GM21367 (cell line): ENCODE measurements at regions not wholly inside any gene's neighbourhood (a gene's known extent, or its start where the extent isn't known, plus 50 kb on each side); places are given as distances from the start of the nearest gene placed in this dataset.

ENCODE experiments used
- ATAC-seq: cut with Tn5 transposase; IDR thresholded peaks from one replicate; pipeline ENCODE4 v1.9.1; 2021; ENCODE audit not compliant: unreplicated experiment

DNA sequence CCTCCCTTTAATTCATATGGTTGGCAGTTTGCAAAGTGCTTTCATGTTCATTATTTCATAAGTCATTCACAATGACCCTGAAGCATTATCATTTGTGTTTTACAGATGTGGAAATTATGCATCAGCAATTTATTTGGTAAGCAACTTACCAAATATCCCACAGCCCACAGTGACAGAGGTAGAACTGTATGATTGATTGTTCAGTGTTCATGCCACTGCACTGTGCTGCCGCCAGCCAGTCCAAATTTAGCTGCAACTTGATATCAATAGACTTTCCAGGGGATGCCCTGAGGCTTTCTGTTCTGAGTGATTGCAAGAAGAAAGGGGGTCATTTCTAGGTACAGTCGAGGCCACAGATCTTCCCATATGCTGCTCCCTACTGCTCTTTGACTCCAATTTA lies 380.3 kb downstream of the PLPP3 start:
- no peak for ATAC-seq

DNA sequence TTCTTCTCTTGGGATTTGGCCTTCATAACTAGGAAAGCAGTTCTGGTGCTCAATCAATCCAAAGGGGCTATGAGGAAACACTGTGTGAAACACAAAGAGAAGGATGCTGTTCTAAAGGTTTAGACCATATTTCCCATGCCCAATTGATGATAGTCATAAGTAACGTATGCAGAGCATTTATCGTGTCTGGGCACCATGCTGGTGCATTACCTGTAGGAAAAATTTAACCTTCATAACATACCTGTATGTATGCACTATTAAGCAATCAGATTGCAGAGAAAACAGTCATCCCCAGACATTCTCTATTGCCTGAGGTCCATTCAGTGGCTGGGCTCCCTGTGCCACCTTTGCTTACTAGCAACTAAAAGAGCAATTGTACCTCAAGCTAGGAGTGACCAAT lies 381.4 kb downstream of the PLPP3 start:
- ATAC-seq = no peak

DNA sequence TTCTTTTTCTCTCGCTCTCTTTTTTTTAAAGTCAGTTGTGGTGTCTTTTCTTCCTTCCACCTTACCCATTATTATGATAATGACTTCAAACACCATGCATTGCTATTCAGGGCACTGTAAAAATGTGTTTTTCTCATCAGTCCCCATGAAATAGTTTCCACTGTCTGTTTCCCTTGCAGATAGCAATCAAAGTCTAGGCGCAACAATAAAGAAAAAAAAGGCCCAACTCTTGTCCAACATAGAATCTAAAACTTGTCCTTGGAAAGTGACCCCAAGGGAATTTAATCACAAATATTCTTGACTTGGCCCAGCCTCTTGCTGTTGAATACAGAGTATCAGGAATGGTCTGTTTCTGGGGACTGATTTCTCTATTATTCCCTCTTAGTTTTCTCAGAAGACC lies 382.5 kb downstream of the PLPP3 start:
- ATAC-seq = no peak

DNA sequence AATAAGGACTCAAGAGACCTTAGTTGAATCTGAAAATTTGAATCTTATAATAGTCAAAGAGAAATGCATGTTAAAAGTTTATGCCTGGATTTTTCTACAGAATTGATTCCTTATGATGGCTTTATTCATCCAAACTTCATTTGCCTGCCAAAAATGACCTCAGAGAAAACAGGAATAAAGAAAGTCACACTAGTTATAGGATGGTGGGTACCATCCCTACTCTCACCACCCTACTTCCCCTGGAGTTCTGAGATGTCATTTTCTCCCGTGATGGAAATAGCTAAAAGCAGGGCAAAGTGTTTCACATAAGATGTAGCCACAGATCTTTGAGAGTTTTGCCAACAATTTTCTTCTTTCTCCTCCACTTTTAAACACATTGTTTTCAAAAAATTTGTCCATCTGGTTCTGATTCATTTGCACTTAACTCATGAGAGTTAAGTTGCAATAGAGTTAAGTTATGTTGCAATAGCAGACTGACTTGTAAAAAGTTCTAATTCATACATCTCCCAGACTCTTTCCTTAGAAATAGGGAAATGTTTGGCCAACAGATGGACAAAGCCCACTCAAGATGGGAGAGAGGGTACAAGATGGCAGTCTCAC lies 384.6 kb downstream of the PLPP3 start:
- no peak for ATAC-seq

DNA sequence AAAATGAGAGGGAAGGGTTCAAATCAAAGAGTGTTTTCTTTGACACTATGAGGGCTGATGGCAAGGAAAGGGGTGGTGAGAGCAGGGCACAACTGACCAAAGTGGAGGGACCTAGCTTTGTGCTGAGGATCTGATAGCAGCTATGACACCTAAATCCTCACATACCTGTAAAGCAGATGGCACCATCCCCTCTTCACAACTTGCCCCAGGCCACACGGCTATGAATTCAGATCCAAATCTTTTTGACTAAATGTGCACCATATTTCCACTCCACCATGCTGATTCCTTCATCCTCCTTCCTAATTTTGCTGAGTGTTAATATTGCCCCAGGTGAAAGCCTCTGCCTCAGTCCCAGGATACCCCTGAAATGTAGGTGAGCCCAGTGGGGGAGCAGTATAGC lies 385.7 kb downstream of the PLPP3 start:
- ATAC-seq = no peak

DNA sequence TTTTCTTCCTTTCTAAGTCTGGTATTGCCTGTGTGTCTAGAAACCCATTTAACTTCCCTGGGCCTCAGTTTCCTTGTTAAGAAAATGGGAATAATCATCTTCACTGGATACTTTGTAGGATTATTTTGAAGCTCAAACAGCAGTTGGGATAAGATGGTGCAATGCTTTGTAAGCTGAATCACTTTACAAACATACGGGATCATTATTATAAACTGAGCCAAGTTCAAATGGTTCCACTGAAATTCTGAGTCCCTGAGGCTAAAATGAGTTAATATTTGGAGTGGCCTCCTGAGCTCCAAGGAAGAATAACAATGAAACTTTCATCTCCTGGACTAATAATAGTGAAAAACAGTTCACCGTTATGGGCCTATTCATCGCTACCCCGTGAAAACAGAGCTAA lies 388.0 kb downstream of the PLPP3 start:
- ATAC-seq = no peak

DNA sequence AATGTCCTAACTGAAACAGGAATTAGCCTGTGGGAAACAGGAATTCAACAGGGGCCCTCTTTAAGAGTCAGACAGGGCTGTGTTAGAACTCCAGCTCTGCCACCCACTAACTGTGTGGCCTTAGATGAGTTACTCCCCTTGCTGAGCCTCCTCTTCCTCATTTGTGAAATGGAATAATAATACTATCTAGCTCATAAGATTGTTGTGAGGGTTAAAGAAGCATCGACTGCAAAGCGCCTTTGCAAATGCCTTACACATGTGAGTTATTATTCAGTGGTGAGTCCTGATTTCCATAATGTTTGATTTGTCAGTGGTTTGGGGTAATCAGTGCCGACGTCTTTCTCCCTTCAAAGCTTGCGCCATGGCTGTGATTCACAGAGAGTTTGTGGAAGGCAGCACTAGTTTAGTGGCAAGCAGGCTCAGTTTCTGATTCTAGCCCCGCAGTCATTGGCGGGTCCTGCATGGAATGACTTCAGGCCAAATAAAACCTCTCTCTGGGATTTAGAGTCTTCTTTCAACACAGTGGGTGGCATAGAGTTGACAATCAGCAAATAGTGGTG lies 388.5 kb downstream of the PLPP3 start:
- ATAC-seq = no peak

DNA sequence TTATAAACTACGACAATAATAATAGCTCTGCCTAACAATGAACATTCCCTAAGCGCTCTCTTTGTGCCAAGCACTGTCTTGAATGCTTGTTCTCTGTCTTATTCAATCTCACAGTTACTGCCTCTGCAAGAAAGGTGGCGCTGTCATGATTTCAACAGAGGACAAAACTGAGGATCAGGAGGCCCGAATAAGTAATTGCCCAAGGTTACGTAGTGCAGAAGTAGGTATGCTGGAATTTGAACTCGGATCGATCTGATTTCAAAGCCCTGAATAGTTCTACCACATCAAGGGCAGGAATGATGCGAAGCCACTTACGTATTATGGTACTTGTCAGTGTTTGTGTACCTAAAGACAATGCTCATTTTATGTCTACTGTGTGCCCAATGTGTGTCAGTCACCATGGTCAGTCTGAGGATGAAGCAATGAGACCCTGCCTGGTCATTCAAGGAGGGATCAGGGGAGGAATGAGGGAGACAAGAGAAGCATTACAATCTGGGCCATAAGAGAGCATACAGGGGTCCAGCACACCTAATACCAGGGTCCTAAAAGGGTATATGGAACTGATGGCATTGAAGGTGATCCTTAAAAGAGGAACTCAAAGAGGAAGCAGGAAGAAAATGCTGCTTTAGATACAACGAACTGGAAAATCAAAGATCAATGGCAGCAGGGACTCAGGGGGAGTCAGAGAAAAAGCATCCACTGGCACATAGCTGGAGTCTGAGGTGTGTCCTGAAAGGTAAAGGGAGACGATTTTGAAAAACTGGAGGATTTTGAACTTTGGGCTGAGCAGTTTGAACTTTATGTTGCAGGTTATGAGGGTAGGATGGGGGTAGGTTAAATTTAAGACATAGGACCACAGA lies 389.2 kb downstream of the PLPP3 start:
- no peak for ATAC-seq

DNA sequence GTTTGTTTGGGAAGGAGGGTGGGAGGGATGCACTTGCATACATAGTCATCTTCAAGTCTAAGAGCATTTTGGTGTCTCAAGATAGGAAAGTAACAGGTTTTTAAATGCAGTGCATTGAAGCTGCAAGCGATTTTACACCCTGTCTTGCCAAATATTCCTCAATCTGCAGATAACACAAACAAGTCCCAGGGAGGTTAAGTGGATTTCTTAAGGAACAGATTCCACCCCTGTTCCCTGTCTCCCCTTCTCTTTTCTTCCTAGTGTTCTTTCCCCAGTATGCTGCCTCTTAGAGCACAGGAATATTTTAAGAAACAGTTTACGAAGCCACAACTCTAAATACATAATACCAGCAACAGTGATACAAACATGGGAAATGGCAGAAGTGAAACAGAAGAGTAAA lies 389.9 kb downstream of the PLPP3 start:
- ATAC-seq = no peak

DNA sequence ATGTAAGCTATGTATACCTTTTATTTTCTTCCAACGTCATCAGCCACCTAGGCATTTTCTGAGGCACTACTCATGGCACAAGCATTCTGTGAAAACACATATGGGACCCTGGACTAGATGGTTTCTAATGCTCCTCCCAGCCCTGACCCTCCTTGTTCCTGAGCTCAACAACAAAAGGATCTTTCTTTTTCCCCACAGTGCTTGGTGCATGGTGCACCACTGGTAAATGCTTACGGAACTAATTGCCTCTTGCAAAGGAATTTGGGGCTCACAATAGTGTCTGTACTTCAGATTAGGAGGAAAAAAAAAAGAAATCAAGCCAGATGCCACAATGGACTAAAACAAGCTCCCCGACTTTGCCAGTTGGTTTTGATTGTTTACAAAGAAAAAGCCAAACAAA lies 390.5 kb downstream of the PLPP3 start:
- no peak for ATAC-seq

DNA sequence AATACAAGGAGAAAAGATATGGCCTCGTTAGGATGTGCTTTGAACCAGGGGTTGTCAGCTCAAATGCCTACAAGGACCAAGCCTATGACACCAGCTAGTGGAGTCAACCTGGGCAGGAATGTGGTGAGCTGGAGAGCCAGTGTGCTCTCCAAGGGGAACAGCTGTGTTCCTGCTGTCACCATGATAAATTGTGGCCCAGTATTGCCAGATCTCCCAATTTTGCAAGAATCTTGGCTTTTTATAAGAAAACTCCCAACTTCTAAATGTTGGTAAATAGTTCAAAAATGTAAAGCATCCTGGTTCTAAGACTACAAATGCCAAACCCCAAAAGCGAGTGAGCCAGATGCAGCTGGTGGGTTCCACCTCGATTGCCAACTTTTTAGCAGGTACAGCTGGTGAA lies 391.1 kb downstream of the PLPP3 start:
- ATAC-seq = no peak

DNA sequence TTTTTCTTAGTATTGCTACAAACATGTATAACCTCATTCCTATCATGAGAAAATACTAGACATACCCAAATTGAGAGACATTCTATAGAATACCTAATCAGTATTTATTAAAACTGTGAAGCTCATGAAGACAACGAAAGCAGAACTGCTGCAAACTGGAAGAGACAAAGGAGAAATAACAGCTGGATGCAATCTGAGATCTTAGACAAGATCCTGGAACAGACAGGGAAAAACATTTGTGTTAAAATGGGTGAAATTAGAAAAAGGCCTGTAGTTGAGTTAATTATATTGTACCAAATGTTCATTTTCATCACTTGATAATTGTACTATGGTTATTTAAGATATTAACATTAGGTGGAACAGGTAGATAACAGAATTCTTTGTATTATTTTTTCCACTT lies 392.0 kb downstream of the PLPP3 start:
- no peak for ATAC-seq

DNA sequence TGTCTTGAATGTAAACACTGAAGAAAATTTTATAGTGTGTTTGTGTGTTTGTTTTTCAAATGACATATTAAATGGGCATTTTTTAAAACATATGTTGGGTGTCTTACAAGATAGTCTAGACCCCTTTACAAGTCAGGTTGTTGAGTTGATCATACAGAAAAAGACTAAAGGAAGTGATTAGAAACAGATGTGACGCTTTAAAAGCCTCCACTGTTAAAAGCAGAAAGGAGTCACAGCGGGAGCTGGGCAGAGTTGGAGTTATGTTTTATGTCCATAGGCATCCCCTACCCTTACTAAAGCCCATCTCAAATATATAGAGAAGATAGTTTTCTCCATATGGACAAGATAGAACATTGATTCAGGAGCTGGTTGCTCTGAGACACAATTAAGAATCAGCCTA lies 393.9 kb downstream of the PLPP3 start:
- no peak for ATAC-seq

DNA sequence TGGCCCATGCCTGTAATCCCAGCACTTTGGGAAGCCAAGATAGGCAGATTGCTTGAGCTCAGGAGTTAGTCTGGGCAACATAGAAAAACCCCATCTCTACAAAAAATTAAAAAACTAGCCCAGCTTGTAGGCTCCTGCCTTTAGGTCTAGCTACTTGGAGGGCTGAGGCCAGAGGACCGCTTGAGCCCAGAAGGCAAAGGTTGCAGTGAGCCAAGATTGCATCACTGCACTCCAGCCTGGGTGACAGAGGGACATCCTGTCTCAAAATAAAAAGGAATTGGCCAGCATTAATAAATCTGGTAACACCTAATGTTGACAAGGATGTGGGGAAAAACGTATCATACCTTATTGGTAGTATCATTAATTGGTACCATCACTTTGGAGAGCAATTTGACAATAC lies 396.2 kb downstream of the PLPP3 start:
- no peak for ATAC-seq

DNA sequence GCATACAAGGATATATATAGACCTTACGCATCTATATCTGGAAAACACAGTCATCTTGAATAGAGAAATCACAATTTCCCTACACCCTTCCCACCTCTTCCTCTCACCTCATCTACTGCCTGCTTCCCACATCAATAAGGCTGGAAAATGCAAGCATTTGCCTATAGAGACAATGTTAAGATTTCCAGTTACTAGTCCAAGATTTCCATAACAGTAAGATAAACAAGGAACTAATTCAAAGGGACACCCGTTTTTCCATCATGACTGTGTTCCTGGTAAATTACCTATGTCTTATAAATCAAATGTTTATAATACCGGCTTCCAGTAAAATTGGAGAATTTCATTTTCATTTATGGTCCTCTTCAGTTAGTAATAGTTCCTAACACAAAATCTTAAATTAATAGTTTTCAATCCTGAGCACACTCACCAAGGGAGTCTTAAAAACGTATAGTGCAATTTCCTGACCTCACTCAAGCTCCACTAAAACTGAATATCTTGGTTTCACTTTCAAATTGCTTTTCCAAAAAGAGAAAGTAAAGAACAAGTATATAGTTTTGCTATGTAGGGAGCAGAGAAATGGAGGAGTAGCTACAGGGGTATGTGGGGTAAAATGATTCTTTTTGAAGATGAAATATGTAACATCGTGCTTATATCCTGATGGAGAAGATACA lies 398.7 kb downstream of the PLPP3 start:
- no peak for ATAC-seq

DNA sequence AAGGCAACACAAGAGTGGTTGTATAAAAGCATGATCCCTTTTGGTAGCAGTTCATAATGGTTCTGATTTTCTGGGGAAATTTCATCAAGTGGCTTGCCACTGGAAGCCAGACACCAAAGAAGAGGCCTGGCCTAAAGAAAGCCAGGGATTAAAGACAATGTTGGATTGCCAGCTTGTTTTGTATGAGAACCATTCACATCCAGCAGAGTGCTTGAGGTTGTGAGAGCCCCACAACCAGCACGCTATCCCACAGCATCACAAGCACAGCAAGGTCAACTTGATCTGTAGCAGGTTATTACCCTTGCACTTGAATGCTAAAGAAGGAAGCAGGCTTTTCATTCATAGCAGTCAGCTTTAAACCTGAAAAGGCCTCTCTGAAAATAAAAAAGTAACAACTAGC lies 399.8 kb downstream of the PLPP3 start:
- ATAC-seq = no peak

DNA sequence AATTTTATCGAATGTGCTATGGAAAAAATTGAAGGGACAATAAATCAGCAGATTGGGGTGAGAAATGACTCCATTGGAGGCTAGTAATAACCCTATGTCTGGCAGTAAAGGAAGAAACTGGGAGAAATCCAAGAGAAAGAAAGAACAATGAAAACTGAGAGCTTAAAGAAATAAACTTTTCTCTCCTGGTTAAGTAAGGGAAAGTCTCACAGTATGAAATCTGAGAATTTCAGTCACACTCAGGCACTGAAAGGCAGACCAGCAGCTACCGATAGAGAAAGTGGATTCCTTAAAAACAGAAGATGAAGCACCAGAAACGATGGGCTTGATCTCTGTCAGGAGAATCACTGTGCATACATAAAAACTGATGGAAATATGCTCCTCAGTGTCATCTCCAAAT lies 404.2 kb downstream of the PLPP3 start:
- no peak for ATAC-seq

DNA sequence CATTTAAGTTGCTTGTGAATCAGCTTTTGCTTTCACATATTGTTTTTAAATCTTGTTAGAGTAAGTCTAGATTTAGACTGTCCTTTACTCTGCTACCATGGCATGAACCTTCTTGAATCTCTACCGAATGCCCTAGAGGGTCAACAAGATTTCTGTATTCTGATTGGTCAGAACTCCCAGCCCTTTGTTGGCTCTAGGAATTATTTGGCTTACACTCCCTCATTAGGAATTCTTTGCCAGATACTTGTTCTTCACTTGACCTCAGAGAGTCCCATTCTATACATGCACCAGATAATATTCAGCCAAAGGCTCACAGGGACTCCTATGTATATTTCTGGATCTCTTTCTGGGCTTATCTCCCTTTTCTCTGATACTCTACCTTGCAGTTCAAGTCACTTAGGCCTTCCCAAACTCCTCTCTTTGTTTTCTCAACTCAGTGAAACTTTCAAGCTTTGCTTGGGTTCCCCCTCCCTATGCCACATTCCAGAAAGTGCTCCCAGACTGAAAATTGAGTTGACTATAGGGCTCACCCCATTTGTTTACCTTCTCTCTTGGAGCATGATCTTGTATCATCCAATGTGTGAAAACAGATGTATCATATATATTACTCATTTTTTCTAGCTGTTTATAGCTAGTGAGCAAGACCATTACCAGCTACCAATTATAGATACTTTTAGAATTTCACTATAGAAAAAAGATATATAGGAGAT lies 405.0 kb downstream of the PLPP3 start:
- no peak for ATAC-seq

DNA sequence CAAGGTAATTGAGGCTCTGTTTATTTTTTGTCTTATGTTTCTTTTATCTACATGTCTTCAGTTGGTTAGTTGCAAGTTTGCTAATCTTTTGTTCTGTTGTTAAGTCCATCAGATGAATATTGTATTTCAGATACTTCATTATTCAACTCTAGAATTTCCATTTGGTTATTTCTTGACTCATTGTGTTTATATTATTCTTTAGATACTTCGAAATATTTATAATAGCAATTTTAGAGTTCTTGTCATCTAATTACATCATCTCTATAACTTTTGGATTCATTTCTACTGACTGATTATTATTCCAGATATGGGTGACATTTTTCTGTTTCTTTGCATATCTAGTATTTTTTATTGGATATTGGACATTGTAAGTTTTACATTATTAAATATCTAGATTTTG lies 405.6 kb downstream of the PLPP3 start:
- ATAC-seq = no peak

DNA sequence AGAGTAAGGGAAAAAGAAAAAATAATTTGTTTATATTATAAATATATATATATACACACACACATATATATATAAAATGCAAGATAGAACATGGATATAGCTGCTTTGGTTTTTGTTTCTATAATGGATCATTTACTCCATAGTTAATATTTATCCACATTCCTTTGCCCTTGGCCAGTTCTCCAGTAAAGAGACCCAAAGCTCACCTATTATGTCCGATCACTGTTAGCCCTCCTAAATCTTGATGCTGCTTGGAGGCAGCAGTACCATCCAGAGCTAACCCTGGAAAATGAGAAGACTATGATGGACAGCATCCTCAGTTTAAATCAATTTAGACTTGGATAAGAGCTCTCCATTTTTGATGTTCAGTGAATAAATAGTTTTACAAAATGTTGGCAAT lies 407.7 kb downstream of the PLPP3 start:
- ATAC-seq = no peak

DNA sequence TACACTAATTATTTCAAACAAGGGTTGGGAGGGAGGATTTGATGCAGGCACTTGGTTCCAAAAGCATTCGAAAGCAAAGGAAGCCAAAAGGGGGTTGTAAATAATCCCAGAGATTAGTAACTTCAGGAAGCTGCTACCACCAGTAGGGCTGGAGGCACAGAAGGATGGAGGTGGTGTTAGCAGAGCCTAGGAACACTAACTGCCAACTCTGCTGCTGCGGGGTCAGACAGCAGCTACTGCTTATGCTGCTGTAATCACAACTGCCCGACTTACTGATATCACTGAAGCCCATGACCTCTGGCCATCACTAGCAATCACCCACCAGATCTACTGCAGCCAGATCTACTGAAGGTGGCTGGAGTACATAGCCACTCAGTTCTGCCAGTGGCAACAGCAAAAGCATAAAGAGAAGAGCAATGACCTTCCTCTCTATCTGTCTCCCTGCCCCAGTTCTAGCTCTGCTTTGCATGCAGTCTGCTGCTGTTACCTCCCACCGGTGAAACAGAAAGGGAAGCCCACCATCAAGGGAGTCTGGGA lies 408.5 kb downstream of the PLPP3 start:
- no peak for ATAC-seq
